ENCODE measurements at regions not wholly inside any gene's neighbourhood (a gene's known extent, or its start where the extent isn't known, plus 50 kb on each side); places are given as distances from the start of the nearest gene placed in this dataset.

GRCh38 chr13:106685143-106685542 lies 117.2 kb upstream of the ARGLU1 start:
- TF ChIP-seq, protein P1, sequence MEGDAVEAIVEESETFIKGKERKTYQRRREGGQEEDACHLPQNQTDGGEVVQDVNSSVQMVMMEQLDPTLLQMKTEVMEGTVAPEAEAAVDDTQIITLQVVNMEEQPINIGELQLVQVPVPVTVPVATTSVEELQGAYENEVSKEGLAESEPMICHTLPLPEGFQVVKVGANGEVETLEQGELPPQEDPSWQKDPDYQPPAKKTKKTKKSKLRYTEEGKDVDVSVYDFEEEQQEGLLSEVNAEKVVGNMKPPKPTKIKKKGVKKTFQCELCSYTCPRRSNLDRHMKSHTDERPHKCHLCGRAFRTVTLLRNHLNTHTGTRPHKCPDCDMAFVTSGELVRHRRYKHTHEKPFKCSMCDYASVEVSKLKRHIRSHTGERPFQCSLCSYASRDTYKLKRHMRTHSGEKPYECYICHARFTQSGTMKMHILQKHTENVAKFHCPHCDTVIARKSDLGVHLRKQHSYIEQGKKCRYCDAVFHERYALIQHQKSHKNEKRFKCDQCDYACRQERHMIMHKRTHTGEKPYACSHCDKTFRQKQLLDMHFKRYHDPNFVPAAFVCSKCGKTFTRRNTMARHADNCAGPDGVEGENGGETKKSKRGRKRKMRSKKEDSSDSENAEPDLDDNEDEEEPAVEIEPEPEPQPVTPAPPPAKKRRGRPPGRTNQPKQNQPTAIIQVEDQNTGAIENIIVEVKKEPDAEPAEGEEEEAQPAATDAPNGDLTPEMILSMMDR (conservative IDR thresholded peaks at IDR 0.05; ENCODE audit: low read depth, low read length): no peak
- TF ChIP-seq EZH2 (IDR thresholded peaks at IDR 0.05; ENCODE audit: borderline replicate concordance, low read depth, low read length, poor library complexity, severe bottlenecking): no peak

Data from A673 (cell line).